ENCODE measurements at regions not wholly inside any gene's neighbourhood (a gene's known extent, or its start where the extent isn't known, plus 50 kb on each side); places are given as distances from the start of the nearest gene placed in this dataset.

GRCh38 chr5:19369048-19369447 is 619.0 kb downstream of the CDH18 start:
- WGBS (ENCODE audit: extremely low coverage, insufficient read length, low lambda C conversion rate) = no CpG with 5 or more reads among the region's 3 CpGs
- no peak overlapping the region for H3K23ac ChIP-seq (ENCODE audit: insufficient read length, low read depth, low read length)
- no peaks in the 10 kb centered on the region for H4K20me1 ChIP-seq (ENCODE audit: control insufficient read depth, insufficient read depth, insufficient read length)
- H3K23me2 ChIP-seq (ENCODE audit: insufficient read length, low read depth, low read length, poor library complexity, severe bottlenecking) = no peaks in the 10 kb centered on the region
- H2BK15ac ChIP-seq (ENCODE audit: low read depth, low read length) = no peak overlapping the region
- no peak overlapping the region for H2AK5ac ChIP-seq (ENCODE audit: insufficient read length, low read length)
- no peak overlapping the region for H3T11ph ChIP-seq (ENCODE audit: low read length)
- no peak overlapping the region for H2BK5ac ChIP-seq (ENCODE audit: insufficient read length, low read length)
- H3K4me1 ChIP-seq (ENCODE audit: insufficient read depth, low read length) = no peaks in the 10 kb centered on the region
- H3K27me3 ChIP-seq (ENCODE audit: insufficient read depth, low read length) = no peaks in the 10 kb centered on the region
- H2BK120ac ChIP-seq (ENCODE audit: low read depth, low read length, poor library complexity, severe bottlenecking) = no peak overlapping the region
- no peaks in the 10 kb centered on the region for H3K9me3 ChIP-seq (ENCODE audit: control insufficient read depth, low read depth, low read length)
- no peak overlapping the region for H2BK20ac ChIP-seq (ENCODE audit: low read depth, low read length, poor library complexity, severe bottlenecking)
- no peak overlapping the region for H3K4me3 Mint-ChIP-seq
- H3K9ac ChIP-seq (ENCODE audit: extremely low read depth, insufficient read length, low read length) = no peak overlapping the region
- H3K18ac ChIP-seq (ENCODE audit: insufficient read length, low read depth, low read length) = no peak overlapping the region
- no peaks in the 10 kb centered on the region for H3K36me3 Mint-ChIP-seq (ENCODE audit: insufficient read depth in 1 of 3, low read depth in 3 of 3)
- H3K79me1 ChIP-seq (ENCODE audit: insufficient read depth, low read depth, low read length, poor library complexity, severe bottlenecking) = no peaks in the 10 kb centered on the region
- H3K27ac Mint-ChIP-seq = no peak overlapping the region
- TF ChIP-seq CTCF (conservative IDR thresholded peaks at IDR 0.05) = no peak
- no peak overlapping the region for H2AFZ ChIP-seq (ENCODE audit: low read length)
- no peak overlapping the region for H3K27ac ChIP-seq (ENCODE audit: insufficient read length, low read depth, low read length)
- H3K79me2 ChIP-seq (ENCODE audit: insufficient read depth, low read length) = no peaks in the 10 kb centered on the region
- H3K14ac ChIP-seq (ENCODE audit: insufficient read depth, low read length) = no peak overlapping the region
- H2BK12ac ChIP-seq (ENCODE audit: insufficient read length, low read depth, low read length) = no peak overlapping the region
- no peak overlapping the region for H3K4ac ChIP-seq (ENCODE audit: low read depth, low read length)
- H3K4me1 Mint-ChIP-seq = peaks cover 5 to 7% of the 10 kb centered on the region in 2 experiments
- peaks cover 5% of the 10 kb centered on the region for H3K27me3 Mint-ChIP-seq (ENCODE audit: low read depth)
- no peak overlapping the region for H4K8ac ChIP-seq (replicated peaks; ENCODE audit: insufficient read length, low read depth, low read length)
- no peak overlapping the region for H3K4me2 ChIP-seq (ENCODE audit: insufficient read depth, insufficient read length, low read length)
- H4K91ac ChIP-seq (ENCODE audit: insufficient read length, low read depth, low read length) = no peak overlapping the region
- no peaks in the 10 kb centered on the region for H3K9me3 Mint-ChIP-seq
- H3K56ac ChIP-seq (ENCODE audit: insufficient read length, low read depth, low read length) = no peak overlapping the region
- DNase-seq = no peak
- no peak overlapping the region for H4K5ac ChIP-seq (ENCODE audit: insufficient read length, low read depth, low read length)

Data from H9 (cell line).